ENCODE measurements at regions not wholly inside any gene's neighbourhood (a gene's known extent, or its start where the extent isn't known, plus 50 kb on each side); places are given as distances from the start of the nearest gene placed in this dataset.
A peak's percentile ranks its signal among the peaks of the same experiment; 100 is the strongest.

DNA sequence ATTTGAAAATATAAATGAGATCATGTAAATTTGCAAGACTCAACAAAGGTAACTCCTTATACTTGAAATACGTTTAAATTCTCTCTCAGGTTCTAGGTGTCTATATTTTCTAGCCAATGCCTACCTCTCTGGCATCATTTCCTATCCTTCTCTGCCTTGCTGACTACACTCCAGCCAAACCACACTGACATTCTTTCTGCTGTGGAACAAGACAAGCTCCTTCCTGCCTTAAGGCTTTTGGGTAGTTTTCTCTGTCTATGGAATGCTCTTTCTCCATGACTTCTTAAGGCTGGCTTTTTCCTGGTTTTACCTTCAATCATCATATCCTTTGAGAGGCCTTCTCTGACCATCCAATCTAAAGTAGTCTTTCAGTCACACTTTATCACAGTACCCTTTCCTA, 201.0 kb downstream of the SPRY1 start:
- Histone ChIP-seq H3K27ac (ENCODE audit: insufficient read depth, low read length) (no peak overlapping the region), H3K4me1 (ENCODE audit: control insufficient read depth, extremely low read depth, insufficient read depth, low read length) (peaks cover 2% of the 10 kb centered on the region), H4K20me1 (ENCODE audit: control insufficient read depth, extremely low read depth, insufficient read depth, low read length) (no peaks in the 10 kb centered on the region), H3K79me2 (ENCODE audit: control insufficient read depth, insufficient read depth, low read length) (no peaks in the 10 kb centered on the region), H3K9ac (ENCODE audit: insufficient read depth, low read length) (no peak overlapping the region), H3K36me3 (ENCODE audit: control insufficient read depth, insufficient read depth, low read length) (no peaks in the 10 kb centered on the region), H3K4me2 (ENCODE audit: extremely low read depth, insufficient read depth, low read length) (no peak overlapping the region), H3K27me3 (ENCODE audit: control insufficient read depth, insufficient read depth, low read length) (no peaks in the 10 kb centered on the region), H2AFZ (ENCODE audit: low read length) (no peak overlapping the region), H3K4me3 (replicated peaks in 1 of 4; ENCODE audit: control extremely low read depth in 1 of 4, insufficient read depth in 1 of 4, low read depth in 3 of 4, low read length in 4 of 4) (no peak overlapping the region), H3K9me3 (ENCODE audit: control insufficient read depth, insufficient read depth, low read depth, low read length) (no peaks in the 10 kb centered on the region)
- peak; percentile 17 to 83 for DNase-seq (ENCODE audit: low read depth in 2 of 2)
- TF ChIP-seq, protein P1, sequence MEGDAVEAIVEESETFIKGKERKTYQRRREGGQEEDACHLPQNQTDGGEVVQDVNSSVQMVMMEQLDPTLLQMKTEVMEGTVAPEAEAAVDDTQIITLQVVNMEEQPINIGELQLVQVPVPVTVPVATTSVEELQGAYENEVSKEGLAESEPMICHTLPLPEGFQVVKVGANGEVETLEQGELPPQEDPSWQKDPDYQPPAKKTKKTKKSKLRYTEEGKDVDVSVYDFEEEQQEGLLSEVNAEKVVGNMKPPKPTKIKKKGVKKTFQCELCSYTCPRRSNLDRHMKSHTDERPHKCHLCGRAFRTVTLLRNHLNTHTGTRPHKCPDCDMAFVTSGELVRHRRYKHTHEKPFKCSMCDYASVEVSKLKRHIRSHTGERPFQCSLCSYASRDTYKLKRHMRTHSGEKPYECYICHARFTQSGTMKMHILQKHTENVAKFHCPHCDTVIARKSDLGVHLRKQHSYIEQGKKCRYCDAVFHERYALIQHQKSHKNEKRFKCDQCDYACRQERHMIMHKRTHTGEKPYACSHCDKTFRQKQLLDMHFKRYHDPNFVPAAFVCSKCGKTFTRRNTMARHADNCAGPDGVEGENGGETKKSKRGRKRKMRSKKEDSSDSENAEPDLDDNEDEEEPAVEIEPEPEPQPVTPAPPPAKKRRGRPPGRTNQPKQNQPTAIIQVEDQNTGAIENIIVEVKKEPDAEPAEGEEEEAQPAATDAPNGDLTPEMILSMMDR (conservative IDR thresholded peaks at IDR 0.05 in 1 of 2, IDR thresholded peaks at IDR 0.05 in 1 of 2; ENCODE audit: low read depth in 1 of 2, low read length in 2 of 2), result no peak
- no peak for TF ChIP-seq EZH2 (IDR thresholded peaks at IDR 0.05; ENCODE audit: low read length, missing control alignments)

- TF ChIP-seq EZH2 (IDR thresholded peaks at IDR 0.05; ENCODE audit: low read length, missing control alignments), result no peak
- TF ChIP-seq, protein P1 (conservative IDR thresholded peaks at IDR 0.05 in 1 of 2, IDR thresholded peaks at IDR 0.05 in 1 of 2; ENCODE audit: low read depth in 1 of 2, low read length in 2 of 2), result no peak
- Histone ChIP-seq H4K20me1 (ENCODE audit: control insufficient read depth, extremely low read depth, insufficient read depth, low read length) (no peaks in the 10 kb centered on the region), H3K79me2 (ENCODE audit: control insufficient read depth, insufficient read depth, low read length) (no peaks in the 10 kb centered on the region), H3K27me3 (ENCODE audit: control insufficient read depth, insufficient read depth, low read length) (no peaks in the 10 kb centered on the region), H3K4me3 (replicated peaks in 1 of 4; ENCODE audit: control extremely low read depth in 1 of 4, insufficient read depth in 1 of 4, low read depth in 3 of 4, low read length in 4 of 4) (no peak overlapping the region), H3K9ac (ENCODE audit: insufficient read depth, low read length) (no peak overlapping the region), H3K4me1 (ENCODE audit: control insufficient read depth, extremely low read depth, insufficient read depth, low read length) (peaks cover 2% of the 10 kb centered on the region), H3K36me3 (ENCODE audit: control insufficient read depth, insufficient read depth, low read length) (no peaks in the 10 kb centered on the region), H3K9me3 (ENCODE audit: control insufficient read depth, insufficient read depth, low read depth, low read length) (no peaks in the 10 kb centered on the region), H3K27ac (ENCODE audit: insufficient read depth, low read length) (no peak overlapping the region), H3K4me2 (ENCODE audit: extremely low read depth, insufficient read depth, low read length) (no peak overlapping the region), H2AFZ (ENCODE audit: low read length) (no peak overlapping the region)
- no peak for DNase-seq (ENCODE audit: low read depth in 2 of 2)
These were observed 201.7 kb downstream of the SPRY1 start for GRCh38 chr4:123598331-123598730.

DNA sequence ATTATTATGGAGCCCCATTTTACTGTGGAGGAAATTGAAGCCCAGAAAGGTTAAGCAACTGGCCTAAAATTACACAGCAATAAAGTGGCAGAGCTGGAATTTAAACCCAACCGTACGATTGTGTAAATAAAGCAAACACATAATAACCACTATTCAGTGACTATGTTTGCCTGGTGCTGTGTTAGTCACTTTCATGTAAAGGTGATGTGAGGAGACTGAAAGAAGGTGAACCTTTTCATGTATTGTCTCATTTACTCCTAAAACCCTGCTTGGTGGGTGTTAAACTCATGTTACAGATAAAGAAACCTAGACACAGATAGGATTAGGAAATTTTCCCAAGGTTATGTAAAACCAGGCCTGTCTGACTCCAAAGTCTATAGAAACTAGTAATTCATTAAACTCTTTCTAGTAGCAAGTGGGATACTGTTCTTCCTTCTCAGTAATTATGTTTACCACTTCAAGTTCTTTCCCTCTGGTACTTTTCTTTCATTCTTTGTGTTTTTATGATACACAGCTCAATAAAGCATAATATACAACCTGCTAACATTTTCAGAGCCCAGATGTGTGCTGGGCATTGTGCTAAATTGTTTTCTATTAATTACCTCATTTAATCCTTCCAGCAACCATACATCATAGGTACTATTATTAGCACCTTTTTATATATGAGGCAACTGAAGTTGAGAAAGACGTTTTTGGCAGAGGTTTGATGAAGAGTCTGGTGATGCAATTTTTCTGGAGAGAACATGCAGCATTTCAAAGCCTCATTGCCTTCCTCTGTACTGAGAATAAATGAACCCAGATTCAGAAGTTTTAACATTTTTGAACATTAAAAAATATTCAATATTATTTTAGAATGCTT, 202.7 kb downstream of the SPRY1 start:
- no peak for TF ChIP-seq EZH2 (IDR thresholded peaks at IDR 0.05; ENCODE audit: low read length, missing control alignments)
- TF ChIP-seq, protein P1 (conservative IDR thresholded peaks at IDR 0.05 in 1 of 2, IDR thresholded peaks at IDR 0.05 in 1 of 2; ENCODE audit: low read depth in 1 of 2, low read length in 2 of 2), result no peak
- Histone ChIP-seq H3K4me2 (ENCODE audit: extremely low read depth, insufficient read depth, low read length) (no peak overlapping the region), H3K9ac (ENCODE audit: insufficient read depth, low read length) (no peak overlapping the region), H3K79me2 (ENCODE audit: control insufficient read depth, insufficient read depth, low read length) (no peaks in the 10 kb centered on the region), H3K27me3 (ENCODE audit: control insufficient read depth, insufficient read depth, low read length) (no peaks in the 10 kb centered on the region), H3K9me3 (ENCODE audit: control insufficient read depth, insufficient read depth, low read depth, low read length) (no peaks in the 10 kb centered on the region), H3K27ac (ENCODE audit: insufficient read depth, low read length) (no peak overlapping the region), H3K36me3 (ENCODE audit: control insufficient read depth, insufficient read depth, low read length) (no peaks in the 10 kb centered on the region), H3K4me3 (replicated peaks in 1 of 4; ENCODE audit: control extremely low read depth in 1 of 4, insufficient read depth in 1 of 4, low read depth in 3 of 4, low read length in 4 of 4) (no peak overlapping the region), H2AFZ (ENCODE audit: low read length) (no peak overlapping the region), H4K20me1 (ENCODE audit: control insufficient read depth, extremely low read depth, insufficient read depth, low read length) (no peaks in the 10 kb centered on the region), H3K4me1 (ENCODE audit: control insufficient read depth, extremely low read depth, insufficient read depth, low read length) (peaks cover 2% of the 10 kb centered on the region)
- peak; percentile 41 to 81 for DNase-seq (ENCODE audit: low read depth in 2 of 2)

Measured in fibroblast of lung (primary cell).